Activated CD4-positive, alpha-beta T cell treated with anti-CD3 and anti-CD28 coated beads, Interleukin-2, amount 10 ng/mL, durations not matched to agents 24 days and 14 days (primary cell): ENCODE measurements at regions not wholly inside any gene's neighbourhood (a gene's known extent, or its start where the extent isn't known, plus 50 kb on each side); places are given as distances from the start of the nearest gene placed in this dataset.
A peak's percentile ranks its signal among the peaks of the same experiment; 100 is the strongest.
"Not testable (repeated sequence)": the region's sequence is repeated elsewhere in the genome, so short reads cannot be mapped to it uniquely, and the experiment has no call there.

Experiments
- DNase-seq: peaks from one replicate; pipeline ENCODE4 v3.0.0; 2022
- H3K27ac Mint-ChIP-seq: one replicate; pipeline ENCODE4 v1.8.0; 2022; ENCODE audit warnings: mild to moderate bottlenecking, mixed read lengths
- H3K27me3 Mint-ChIP-seq: one replicate; pipeline ENCODE4 v1.8.0; 2022; ENCODE audit warnings: mixed read lengths
- H3K36me3 Mint-ChIP-seq: one replicate; pipeline ENCODE4 v1.8.0; 2022; ENCODE audit warnings: low read depth, mild to moderate bottlenecking, mixed read lengths
- H3K4me1 Mint-ChIP-seq: one replicate; pipeline ENCODE4 v1.8.0; 2021; ENCODE audit warnings: mixed read lengths
- H3K4me3 Mint-ChIP-seq: one replicate; pipeline ENCODE4 v1.8.0; 2022; ENCODE audit warnings: mild to moderate bottlenecking, moderate library complexity, mixed read lengths
- H3K9me3 Mint-ChIP-seq: one replicate; pipeline ENCODE4 v1.8.0; 2021; ENCODE audit warnings: mixed read lengths
- intact Hi-C: fragments of 100-400 bp; cut with micrococcal nuclease; formaldehyde crosslinking; loops from one replicate; pipeline ENCODE4 v1.15.1; 2023

DNA sequence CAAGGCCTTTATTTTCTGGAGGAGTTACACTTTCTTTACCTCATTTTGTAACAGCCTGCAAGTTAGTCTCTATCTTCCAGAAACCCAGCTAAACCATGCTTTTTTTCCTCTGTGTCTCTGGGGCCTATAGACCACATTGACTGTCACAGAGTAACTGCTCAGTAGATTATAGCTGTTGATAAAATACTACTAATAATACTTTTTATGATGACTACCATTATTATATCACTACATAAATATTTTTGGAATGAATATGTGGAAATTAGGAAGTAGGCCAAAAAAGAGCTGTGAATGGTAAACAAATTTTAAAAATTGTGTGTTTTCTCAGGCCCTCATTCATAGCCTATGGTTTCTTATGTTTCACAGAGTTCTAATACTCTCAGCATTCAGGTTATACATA is 233.1 kb upstream of the USP24 start:
- no peak for DNase-seq
- no peak overlapping the region for H3K27ac Mint-ChIP-seq
- no peaks in the 10 kb centered on the region for H3K36me3 Mint-ChIP-seq
- no peaks in the 10 kb centered on the region for H3K9me3 Mint-ChIP-seq
- H3K27me3 Mint-ChIP-seq = peaks cover 14% of the 10 kb centered on the region
- peaks cover 2% of the 10 kb centered on the region for H3K4me1 Mint-ChIP-seq
- no peak overlapping the region for H3K4me3 Mint-ChIP-seq
- intact Hi-C loops = no loop called here

- intact Hi-C loops = no loop called here
- Mint-ChIP-seq H3K27ac (no peak overlapping the region), H3K4me1 (peaks cover 2% of the 10 kb centered on the region), H3K9me3 (no peaks in the 10 kb centered on the region), H3K4me3 (no peak overlapping the region), H3K36me3 (no peaks in the 10 kb centered on the region), H3K27me3 (peaks cover 15% of the 10 kb centered on the region)
- no peak for DNase-seq
Observed at GRCh38 chr1:55447488-55447887, 232.3 kb upstream of the USP24 start.

DNA sequence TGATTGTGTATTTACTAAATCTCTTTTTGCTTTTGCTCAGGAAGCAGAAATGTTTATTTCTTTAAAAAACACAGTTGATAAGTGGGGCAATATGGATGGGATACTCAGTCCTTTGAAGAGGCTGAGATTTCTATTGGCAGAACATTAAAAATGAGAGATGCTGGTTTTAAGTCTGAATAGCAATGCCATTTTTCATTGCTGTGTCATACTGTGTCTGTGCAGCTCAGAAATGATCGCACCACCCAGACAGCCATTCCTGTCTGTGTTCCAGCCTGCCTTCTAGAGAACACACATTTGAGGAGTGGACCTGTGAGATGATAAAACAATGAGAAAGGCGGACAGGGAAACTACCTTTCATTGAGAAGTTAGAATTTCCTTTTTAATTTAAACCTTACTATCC is 231.2 kb upstream of the USP24 start:
- H3K27me3 Mint-ChIP-seq = peaks cover 15% of the 10 kb centered on the region
- H3K9me3 Mint-ChIP-seq = no peaks in the 10 kb centered on the region
- H3K4me1 Mint-ChIP-seq = peaks cover 2% of the 10 kb centered on the region
- no peak overlapping the region for H3K27ac Mint-ChIP-seq
- no peak overlapping the region for H3K4me3 Mint-ChIP-seq
- DNase-seq = peak; percentile 12
- no peaks in the 10 kb centered on the region for H3K36me3 Mint-ChIP-seq
- intact Hi-C loops = no loop called here

- Mint-ChIP-seq H3K36me3 (no peaks in the 10 kb centered on the region), H3K4me3 (no peak overlapping the region), H3K27ac (no peak overlapping the region), H3K4me1 (peaks cover 2% of the 10 kb centered on the region), H3K27me3 (peaks cover 15% of the 10 kb centered on the region), H3K9me3 (no peaks in the 10 kb centered on the region)
- DNase-seq = peak; percentile 58
- intact Hi-C loops = no loop called here
Observed at GRCh38 chr1:55445416-55445815, 230.3 kb upstream of the USP24 start.

- no peak overlapping the region for H3K4me3 Mint-ChIP-seq
- intact Hi-C loops = no loop called here
- H3K36me3 Mint-ChIP-seq = no peaks in the 10 kb centered on the region
- peak; percentile 5 for DNase-seq
- H3K27me3 Mint-ChIP-seq = peaks cover 14% of the 10 kb centered on the region
- H3K4me1 Mint-ChIP-seq = peaks cover 2% of the 10 kb centered on the region
- H3K27ac Mint-ChIP-seq = no peak overlapping the region
- H3K9me3 Mint-ChIP-seq = no peaks in the 10 kb centered on the region
Observed at GRCh38 chr1:55444667-55445066, 229.5 kb upstream of the USP24 start.

GRCh38 chr1:55443175-55443915 is 228.2 kb upstream of the USP24 start:
- intact Hi-C loops = no loop called here
- H3K27ac Mint-ChIP-seq = no peak overlapping the region
- peak; percentile 35 for DNase-seq
- H3K4me1 Mint-ChIP-seq = peaks cover 2% of the 10 kb centered on the region
- no peaks in the 10 kb centered on the region for H3K36me3 Mint-ChIP-seq
- no peak overlapping the region for H3K4me3 Mint-ChIP-seq
- H3K9me3 Mint-ChIP-seq = no peaks in the 10 kb centered on the region
- H3K27me3 Mint-ChIP-seq = peaks cover 13% of the 10 kb centered on the region

DNA sequence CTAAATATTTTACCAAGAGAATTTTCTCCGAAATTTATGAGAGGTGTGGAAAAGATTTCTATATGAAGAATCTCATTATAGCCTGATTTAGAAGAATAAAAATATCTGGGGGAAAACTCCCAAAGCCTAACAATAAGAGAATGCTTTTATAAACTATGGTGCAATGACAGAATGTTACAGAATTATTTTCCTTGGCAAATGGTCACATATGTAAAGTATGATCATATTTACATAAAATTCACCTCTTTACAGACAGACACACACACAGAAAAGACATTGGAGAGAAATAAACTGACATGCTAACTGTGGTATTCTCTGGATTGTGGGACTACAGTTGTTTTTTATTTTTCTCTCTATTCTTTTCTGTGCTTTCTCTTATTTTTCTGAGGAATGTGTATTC is 226.3 kb upstream of the USP24 start:
- DNase-seq = no peak
- H3K27me3 Mint-ChIP-seq = peaks cover 8% of the 10 kb centered on the region
- H3K9me3 Mint-ChIP-seq = no peaks in the 10 kb centered on the region
- no peaks in the 10 kb centered on the region for H3K36me3 Mint-ChIP-seq
- H3K4me3 Mint-ChIP-seq = no peak overlapping the region
- intact Hi-C loops = no loop called here
- H3K27ac Mint-ChIP-seq = no peak overlapping the region
- H3K4me1 Mint-ChIP-seq = peaks cover 2% of the 10 kb centered on the region

GRCh38 chr1:55437692-55438091 is 222.5 kb upstream of the USP24 start:
- Mint-ChIP-seq H3K4me3 (no peak overlapping the region), H3K4me1 (no peaks in the 10 kb centered on the region), H3K27me3 (no peaks in the 10 kb centered on the region), H3K9me3 (no peaks in the 10 kb centered on the region), H3K27ac (no peak overlapping the region), H3K36me3 (no peaks in the 10 kb centered on the region)
- intact Hi-C loops = no loop called here
- no peak for DNase-seq

DNA sequence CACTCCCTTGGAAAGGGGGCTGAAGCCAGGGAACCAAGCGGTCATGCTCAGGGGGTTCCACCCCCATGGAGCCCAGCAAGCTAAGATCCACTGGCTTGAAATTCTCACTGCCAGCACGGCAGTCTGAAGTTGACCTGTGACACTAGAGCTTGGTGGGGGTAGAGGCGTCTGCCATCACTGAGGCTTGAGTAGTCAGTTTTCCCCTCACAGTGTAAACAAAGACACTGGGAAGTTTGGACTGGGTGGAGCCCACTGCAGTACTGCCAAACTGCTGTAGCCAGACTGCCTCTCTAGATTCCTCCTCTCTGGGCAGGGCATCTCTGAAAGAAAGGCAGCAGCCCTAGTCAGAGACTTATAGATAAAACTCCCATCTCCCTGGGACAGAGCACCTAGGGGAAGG is 215.6 kb upstream of the USP24 start:
- DNase-seq, H3K27ac Mint-ChIP-seq, H3K4me1 Mint-ChIP-seq, H3K27me3 Mint-ChIP-seq, H3K36me3 Mint-ChIP-seq, H3K4me3 Mint-ChIP-seq, H3K9me3 Mint-ChIP-seq, intact Hi-C loops: not testable (repeated sequence)

DNA sequence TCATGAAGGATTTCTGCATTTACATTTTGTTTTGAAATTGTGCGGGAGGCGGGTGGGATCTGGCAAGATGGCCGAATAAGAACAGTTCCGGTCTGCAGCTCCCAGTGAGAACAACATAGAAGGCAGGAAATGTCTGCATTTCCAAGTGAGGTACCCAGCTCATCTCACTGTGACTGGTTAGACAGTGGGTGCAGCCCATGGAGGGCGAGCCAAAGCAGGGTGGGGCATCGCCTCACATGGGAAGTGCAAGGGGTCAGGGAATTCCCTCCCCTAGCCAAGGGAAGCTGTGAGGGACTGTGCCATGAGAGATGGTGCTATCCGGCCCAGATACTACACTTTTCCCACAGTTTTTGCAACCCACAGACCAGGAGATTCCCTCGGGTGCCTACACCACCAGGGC is 215.0 kb upstream of the USP24 start:
- H3K4me1 Mint-ChIP-seq, DNase-seq, H3K27ac Mint-ChIP-seq, intact Hi-C loops, H3K36me3 Mint-ChIP-seq, H3K27me3 Mint-ChIP-seq, H3K4me3 Mint-ChIP-seq, H3K9me3 Mint-ChIP-seq: not testable (repeated sequence)

GRCh38 chr1:55428944-55429931 is 214.1 kb upstream of the USP24 start:
- H3K27ac Mint-ChIP-seq = no peak overlapping the region
- intact Hi-C loops = no loop called here
- no peaks in the 10 kb centered on the region for H3K4me1 Mint-ChIP-seq
- H3K27me3 Mint-ChIP-seq = peaks cover 8% of the 10 kb centered on the region
- no peak for DNase-seq
- no peak overlapping the region for H3K4me3 Mint-ChIP-seq
- peaks cover 4% of the 10 kb centered on the region for H3K9me3 Mint-ChIP-seq
- H3K36me3 Mint-ChIP-seq = no peaks in the 10 kb centered on the region

- H3K4me3 Mint-ChIP-seq = no peak overlapping the region
- DNase-seq = no peak
Observed at GRCh38 chr1:55428231-55428630, 213.1 kb upstream of the USP24 start.

GRCh38 chr1:55427606-55428005 is 212.4 kb upstream of the USP24 start:
- Mint-ChIP-seq H3K9me3 (peaks cover 4% of the 10 kb centered on the region), H3K36me3 (no peaks in the 10 kb centered on the region), H3K27me3 (peaks cover 8% of the 10 kb centered on the region), H3K4me3 (no peak overlapping the region), H3K4me1 (no peaks in the 10 kb centered on the region), H3K27ac (no peak overlapping the region)
- intact Hi-C loops = no loop called here
- DNase-seq = no peak

More at GRCh38 chr1:55428231-55428630, 213.1 kb upstream of the USP24 start:
- H3K9me3 Mint-ChIP-seq = peaks cover 4% of the 10 kb centered on the region
- no peaks in the 10 kb centered on the region for H3K36me3 Mint-ChIP-seq
- intact Hi-C loops = no loop called here
- H3K27ac Mint-ChIP-seq = no peak overlapping the region
- no peaks in the 10 kb centered on the region for H3K4me1 Mint-ChIP-seq
- H3K27me3 Mint-ChIP-seq = peaks cover 8% of the 10 kb centered on the region

- H3K4me1 Mint-ChIP-seq = no peaks in the 10 kb centered on the region
- peaks cover 7% of the 10 kb centered on the region for H3K27me3 Mint-ChIP-seq
- H3K9me3 Mint-ChIP-seq = peaks cover 3% of the 10 kb centered on the region
- no peak overlapping the region for H3K27ac Mint-ChIP-seq
- intact Hi-C loops = no loop called here
- H3K36me3 Mint-ChIP-seq = no peaks in the 10 kb centered on the region
- H3K4me3 Mint-ChIP-seq = no peak overlapping the region
- DNase-seq = no peak
Observed at GRCh38 chr1:55426619-55427018, 211.5 kb upstream of the USP24 start.
